Fibroblast of peridontal ligament (primary cell): ENCODE measurements at regions not wholly inside any gene's neighbourhood (a gene's known extent, or its start where the extent isn't known, plus 50 kb on each side); places are given as distances from the start of the nearest gene placed in this dataset.

ENCODE experiments used
- DNase-seq: peaks from one replicate; pipeline ENCODE4 v3.0.0-alpha.2; 2010; ENCODE audit errors: extremely low read depth

- DNase-seq = no peak
Measured at GRCh38 chr4:186360551-186360950, 94.6 kb downstream of the F11 start.

- DNase-seq = no peak
Measured at GRCh38 chr4:186351668-186352194, 85.7 kb downstream of the F11 start.

DNA sequence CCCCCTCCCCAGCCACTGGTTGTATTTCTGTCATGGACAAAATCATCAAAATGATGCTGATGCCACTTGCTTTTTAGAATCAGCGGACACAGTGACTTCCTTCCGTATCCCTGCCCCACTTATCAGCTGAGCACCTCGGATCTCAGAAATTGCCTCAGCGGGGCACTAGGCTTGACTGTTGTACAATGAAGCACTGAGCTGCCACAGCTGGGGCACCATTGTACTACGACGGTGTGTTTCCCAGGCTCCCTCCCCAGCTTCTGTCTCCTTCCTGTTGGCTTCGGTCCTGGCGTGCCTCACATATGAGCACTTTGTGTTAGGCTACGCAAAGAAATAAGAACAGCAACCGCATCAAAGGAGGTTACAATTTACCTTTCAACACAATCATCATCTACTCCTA lies 82.4 kb downstream of the F11 start:
- no peak for DNase-seq

- no peak for DNase-seq
Measured at GRCh38 chr4:186347743-186348142, 81.8 kb downstream of the F11 start.

GRCh38 chr4:186345184-186345583 lies 79.2 kb downstream of the F11 start:
- no peak for DNase-seq

- no peak for DNase-seq
Measured at GRCh38 chr4:186342582-186342981, 76.6 kb downstream of the F11 start.

DNA sequence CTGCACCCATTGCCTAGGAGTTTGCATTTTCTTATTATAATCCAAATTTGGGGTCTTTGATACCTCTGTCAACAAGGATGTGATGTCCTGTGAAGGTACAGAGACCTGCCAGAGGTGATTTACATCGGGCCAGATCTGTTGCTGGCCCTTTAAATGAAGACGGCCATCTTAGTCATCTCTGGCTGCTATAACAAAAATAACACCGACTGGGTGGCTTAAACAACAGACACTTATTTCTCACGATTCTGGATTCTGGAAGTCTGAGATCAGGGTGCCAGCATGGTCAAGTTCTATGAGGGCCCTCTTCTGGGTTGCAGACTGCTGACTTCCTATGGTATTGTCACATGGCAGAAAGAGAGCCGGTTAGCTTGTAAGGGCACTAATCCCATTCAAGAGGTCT lies 75.7 kb downstream of the F11 start:
- DNase-seq = no peak
